ENCODE measurements at regions not wholly inside any gene's neighbourhood (a gene's known extent, or its start where the extent isn't known, plus 50 kb on each side); places are given as distances from the start of the nearest gene placed in this dataset.
"Not testable (repeated sequence)": the region's sequence is repeated elsewhere in the genome, so short reads cannot be mapped to it uniquely, and the experiment has no call there.

DNA sequence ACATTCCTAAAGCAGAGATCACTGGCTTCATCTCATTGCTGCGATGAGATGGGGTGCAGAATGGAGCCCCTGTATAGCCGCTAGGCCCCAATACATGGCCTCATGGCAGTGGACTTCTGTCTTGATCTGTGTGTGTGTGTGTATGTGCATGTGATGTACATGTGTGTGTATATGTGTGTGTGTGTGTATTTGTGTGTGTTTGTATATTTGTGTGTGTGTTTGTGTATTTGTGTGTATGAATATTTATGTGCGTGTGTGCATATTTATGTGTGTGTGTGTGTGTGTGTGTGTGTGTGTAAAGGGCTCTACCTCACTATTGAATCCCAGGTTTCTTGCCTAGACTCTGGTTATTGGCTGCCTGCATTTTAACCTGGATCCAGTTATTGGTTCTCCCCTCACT is 958.2 kb downstream of the GRID1 start:
- no peak for DNase-seq
- TF ChIP-seq, protein P1, sequence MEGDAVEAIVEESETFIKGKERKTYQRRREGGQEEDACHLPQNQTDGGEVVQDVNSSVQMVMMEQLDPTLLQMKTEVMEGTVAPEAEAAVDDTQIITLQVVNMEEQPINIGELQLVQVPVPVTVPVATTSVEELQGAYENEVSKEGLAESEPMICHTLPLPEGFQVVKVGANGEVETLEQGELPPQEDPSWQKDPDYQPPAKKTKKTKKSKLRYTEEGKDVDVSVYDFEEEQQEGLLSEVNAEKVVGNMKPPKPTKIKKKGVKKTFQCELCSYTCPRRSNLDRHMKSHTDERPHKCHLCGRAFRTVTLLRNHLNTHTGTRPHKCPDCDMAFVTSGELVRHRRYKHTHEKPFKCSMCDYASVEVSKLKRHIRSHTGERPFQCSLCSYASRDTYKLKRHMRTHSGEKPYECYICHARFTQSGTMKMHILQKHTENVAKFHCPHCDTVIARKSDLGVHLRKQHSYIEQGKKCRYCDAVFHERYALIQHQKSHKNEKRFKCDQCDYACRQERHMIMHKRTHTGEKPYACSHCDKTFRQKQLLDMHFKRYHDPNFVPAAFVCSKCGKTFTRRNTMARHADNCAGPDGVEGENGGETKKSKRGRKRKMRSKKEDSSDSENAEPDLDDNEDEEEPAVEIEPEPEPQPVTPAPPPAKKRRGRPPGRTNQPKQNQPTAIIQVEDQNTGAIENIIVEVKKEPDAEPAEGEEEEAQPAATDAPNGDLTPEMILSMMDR (IDR thresholded peaks at IDR 0.05; ENCODE audit: unreplicated experiment), result no peak
- H3K4me1 Mint-ChIP-seq (ENCODE audit: low read depth, unreplicated experiment), result no peaks in the 10 kb centered on the region
- H3K27me3 Mint-ChIP-seq (ENCODE audit: unreplicated experiment), result peaks cover 8% of the 10 kb centered on the region
- no peaks in the 10 kb centered on the region for H3K36me3 Mint-ChIP-seq (ENCODE audit: insufficient read depth, unreplicated experiment)
- no peak overlapping the region for H3K4me3 Mint-ChIP-seq (ENCODE audit: low read depth, unreplicated experiment)
- peaks cover 7% of the 10 kb centered on the region for H3K9me3 Mint-ChIP-seq (ENCODE audit: low read depth, unreplicated experiment)
- intact Hi-C loops (cut with micrococcal nuclease; ENCODE audit: unreplicated experiment), result no loop called here
- no peak overlapping the region for H3K27ac Mint-ChIP-seq (ENCODE audit: unreplicated experiment)
- BruUV-seq (replicated peaks), result no TSS peak
- CTCF ChIA-PET, result no interaction called here

DNA sequence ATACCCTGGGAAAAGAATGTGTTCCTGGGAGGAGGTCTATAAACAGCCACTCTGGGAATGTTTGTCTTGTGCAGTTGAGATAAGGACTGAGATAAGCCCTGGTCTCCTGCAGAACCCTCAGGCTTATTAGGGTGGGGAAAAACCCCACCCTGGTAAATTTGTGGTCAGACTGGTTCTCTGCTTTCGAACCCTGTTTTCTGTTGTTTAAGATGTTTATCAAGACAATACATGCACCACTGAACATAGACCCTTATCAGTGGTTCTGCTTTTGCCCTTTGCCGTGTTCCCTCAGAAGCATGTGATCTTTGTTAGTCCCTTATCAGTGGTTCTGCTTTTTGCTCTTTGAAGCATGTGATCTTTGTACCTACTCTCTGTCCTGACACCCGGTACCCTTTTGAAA is 956.0 kb downstream of the GRID1 start:
- intact Hi-C loops (cut with micrococcal nuclease; ENCODE audit: unreplicated experiment); H3K9me3 Mint-ChIP-seq (ENCODE audit: low read depth, unreplicated experiment); BruUV-seq (replicated peaks); H3K36me3 Mint-ChIP-seq (ENCODE audit: insufficient read depth, unreplicated experiment); CTCF ChIA-PET; H3K27ac Mint-ChIP-seq (ENCODE audit: unreplicated experiment); H3K4me1 Mint-ChIP-seq (ENCODE audit: low read depth, unreplicated experiment); DNase-seq; H3K4me3 Mint-ChIP-seq (ENCODE audit: low read depth, unreplicated experiment); H3K27me3 Mint-ChIP-seq (ENCODE audit: unreplicated experiment): not testable (repeated sequence)

DNA sequence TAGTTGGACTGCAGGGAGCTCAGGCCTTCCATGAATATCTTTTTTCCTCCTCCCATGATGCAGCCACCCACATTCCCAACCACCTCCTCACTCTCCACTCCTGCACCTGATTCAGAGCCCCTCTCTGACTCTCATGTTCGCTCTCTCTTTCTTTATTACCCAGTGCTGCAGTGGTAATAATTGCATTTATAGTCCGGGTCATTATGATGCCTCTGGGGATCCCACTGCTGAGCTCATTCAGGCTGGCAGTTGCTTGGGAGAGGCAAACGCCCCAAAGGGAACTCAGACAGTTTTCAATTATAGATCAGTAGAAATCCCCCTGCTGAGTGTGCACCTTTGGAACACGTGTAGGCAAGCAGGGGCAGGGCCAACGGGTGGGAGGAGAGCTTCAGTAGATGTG is 953.0 kb downstream of the GRID1 start:
- Mint-ChIP-seq H3K27me3 (ENCODE audit: unreplicated experiment) (peaks cover 8% of the 10 kb centered on the region), H3K27ac (ENCODE audit: unreplicated experiment) (no peak overlapping the region), H3K9me3 (ENCODE audit: low read depth, unreplicated experiment) (peaks cover 4% of the 10 kb centered on the region), H3K4me3 (ENCODE audit: low read depth, unreplicated experiment) (no peak overlapping the region), H3K4me1 (ENCODE audit: low read depth, unreplicated experiment) (no peaks in the 10 kb centered on the region), H3K36me3 (ENCODE audit: insufficient read depth, unreplicated experiment) (no peaks in the 10 kb centered on the region)
- intact Hi-C loops (cut with micrococcal nuclease; ENCODE audit: unreplicated experiment), result no loop called here
- BruUV-seq (replicated peaks), result no TSS peak
- CTCF ChIA-PET, result no interaction called here
- TF ChIP-seq, protein P1 (IDR thresholded peaks at IDR 0.05; ENCODE audit: unreplicated experiment), result no peak
- DNase-seq, result no peak

DNA sequence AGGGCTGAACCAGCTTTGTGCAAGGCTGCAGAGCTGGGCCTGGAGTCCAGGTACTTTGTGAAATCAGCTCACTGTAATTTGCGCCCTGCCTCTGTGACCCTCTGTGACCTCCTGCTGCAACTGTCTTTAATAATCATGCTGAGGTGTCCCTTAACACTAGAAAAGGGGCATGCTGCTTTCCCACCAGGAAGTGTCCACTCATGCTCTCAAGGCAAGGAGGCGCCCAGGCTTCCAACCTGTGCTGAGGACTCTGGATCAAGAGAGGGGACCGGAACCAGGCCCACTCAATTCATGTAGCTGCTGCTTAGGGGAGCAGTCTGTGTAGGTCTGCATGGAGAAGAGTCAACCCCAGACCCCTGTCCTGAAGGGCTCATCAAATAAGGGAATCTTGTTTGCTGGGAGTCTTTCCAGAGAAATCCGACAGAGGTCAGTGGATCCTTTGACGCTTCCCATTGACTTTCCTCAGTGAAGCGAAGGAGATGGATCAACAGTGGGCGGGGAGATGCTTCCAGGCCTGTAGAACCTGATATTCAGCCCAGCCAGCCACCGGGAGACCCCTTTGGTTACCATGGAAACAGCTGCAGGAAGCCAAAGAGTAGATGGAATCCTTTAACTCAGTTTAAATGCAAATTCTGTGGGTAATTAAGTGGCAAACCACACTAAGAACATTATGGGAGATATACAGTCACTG is 945.9 kb downstream of the GRID1 start:
- Mint-ChIP-seq H3K27ac (ENCODE audit: unreplicated experiment) (no peak overlapping the region), H3K36me3 (ENCODE audit: insufficient read depth, unreplicated experiment) (no peaks in the 10 kb centered on the region), H3K9me3 (ENCODE audit: low read depth, unreplicated experiment) (no peaks in the 10 kb centered on the region), H3K4me1 (ENCODE audit: low read depth, unreplicated experiment) (no peaks in the 10 kb centered on the region), H3K4me3 (ENCODE audit: low read depth, unreplicated experiment) (no peak overlapping the region), H3K27me3 (ENCODE audit: unreplicated experiment) (no peaks in the 10 kb centered on the region)
- intact Hi-C loops (cut with micrococcal nuclease; ENCODE audit: unreplicated experiment), result no loop called here
- CTCF ChIA-PET, result interaction anchor here (0.6 kb wide), 1 partner anchor 25 kb away, joined by 3 read pairs; no protein-coding TSS in a partner anchor
- no TSS peak for BruUV-seq (replicated peaks)
- TF ChIP-seq, protein P1 (IDR thresholded peaks at IDR 0.05; ENCODE audit: unreplicated experiment), result no peak
- DNase-seq, result no peak

DNA sequence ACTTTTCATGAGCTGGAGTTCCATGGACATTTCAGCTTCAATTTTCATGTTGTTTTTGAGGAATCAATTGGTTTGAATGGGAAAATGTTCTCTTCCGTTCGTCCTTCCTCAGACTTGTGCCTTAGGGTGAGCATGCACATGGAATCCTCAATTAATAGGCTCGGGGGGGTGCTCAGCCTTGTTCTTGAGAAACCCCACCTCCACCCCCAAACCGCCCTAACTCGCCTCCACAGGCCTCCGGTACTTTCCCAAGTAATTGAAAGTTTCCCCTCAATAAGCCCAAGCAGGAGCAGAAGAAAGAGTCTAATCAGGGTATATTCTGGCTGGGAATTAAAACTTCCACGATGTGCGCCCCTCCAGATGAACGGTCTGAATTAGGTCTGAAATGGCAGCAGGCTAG is 945.2 kb downstream of the GRID1 start:
- CTCF ChIA-PET, result no interaction called here
- Mint-ChIP-seq H3K9me3 (ENCODE audit: low read depth, unreplicated experiment) (no peaks in the 10 kb centered on the region), H3K27me3 (ENCODE audit: unreplicated experiment) (no peaks in the 10 kb centered on the region), H3K27ac (ENCODE audit: unreplicated experiment) (no peak overlapping the region), H3K36me3 (ENCODE audit: insufficient read depth, unreplicated experiment) (no peaks in the 10 kb centered on the region), H3K4me3 (ENCODE audit: low read depth, unreplicated experiment) (no peak overlapping the region), H3K4me1 (ENCODE audit: low read depth, unreplicated experiment) (no peaks in the 10 kb centered on the region)
- TF ChIP-seq, protein P1 (IDR thresholded peaks at IDR 0.05; ENCODE audit: unreplicated experiment), result no peak
- no peak for DNase-seq
- intact Hi-C loops (cut with micrococcal nuclease; ENCODE audit: unreplicated experiment), result no loop called here
- no TSS peak for BruUV-seq (replicated peaks)
